ENCODE measurements at regions not wholly inside any gene's neighbourhood (a gene's known extent, or its start where the extent isn't known, plus 50 kb on each side); places are given as distances from the start of the nearest gene placed in this dataset.

GRCh38 chr10:109770663-109771062 is 152.6 kb downstream of the XPNPEP1 start:
- TF ChIP-seq CTCF (IDR thresholded peaks at IDR 0.05; ENCODE audit: low read depth, low read length, missing input control) (no peak), EGR1 (IDR thresholded peaks at IDR 0.05; ENCODE audit: low read depth in 2 of 2) (no peak), YY1 (IDR thresholded peaks at IDR 0.05) (no peak), ATF3 (IDR thresholded peaks at IDR 0.05) (no peak), JUND (IDR thresholded peaks at IDR 0.05) (no peak), MAX (IDR thresholded peaks at IDR 0.05) (no peak), SP1 (IDR thresholded peaks at IDR 0.05) (no peak)

Data from liver (tissue), 3 donors.